ENCODE measurements at regions not wholly inside any gene's neighbourhood (a gene's known extent, or its start where the extent isn't known, plus 50 kb on each side); places are given as distances from the start of the nearest gene placed in this dataset.

DNA sequence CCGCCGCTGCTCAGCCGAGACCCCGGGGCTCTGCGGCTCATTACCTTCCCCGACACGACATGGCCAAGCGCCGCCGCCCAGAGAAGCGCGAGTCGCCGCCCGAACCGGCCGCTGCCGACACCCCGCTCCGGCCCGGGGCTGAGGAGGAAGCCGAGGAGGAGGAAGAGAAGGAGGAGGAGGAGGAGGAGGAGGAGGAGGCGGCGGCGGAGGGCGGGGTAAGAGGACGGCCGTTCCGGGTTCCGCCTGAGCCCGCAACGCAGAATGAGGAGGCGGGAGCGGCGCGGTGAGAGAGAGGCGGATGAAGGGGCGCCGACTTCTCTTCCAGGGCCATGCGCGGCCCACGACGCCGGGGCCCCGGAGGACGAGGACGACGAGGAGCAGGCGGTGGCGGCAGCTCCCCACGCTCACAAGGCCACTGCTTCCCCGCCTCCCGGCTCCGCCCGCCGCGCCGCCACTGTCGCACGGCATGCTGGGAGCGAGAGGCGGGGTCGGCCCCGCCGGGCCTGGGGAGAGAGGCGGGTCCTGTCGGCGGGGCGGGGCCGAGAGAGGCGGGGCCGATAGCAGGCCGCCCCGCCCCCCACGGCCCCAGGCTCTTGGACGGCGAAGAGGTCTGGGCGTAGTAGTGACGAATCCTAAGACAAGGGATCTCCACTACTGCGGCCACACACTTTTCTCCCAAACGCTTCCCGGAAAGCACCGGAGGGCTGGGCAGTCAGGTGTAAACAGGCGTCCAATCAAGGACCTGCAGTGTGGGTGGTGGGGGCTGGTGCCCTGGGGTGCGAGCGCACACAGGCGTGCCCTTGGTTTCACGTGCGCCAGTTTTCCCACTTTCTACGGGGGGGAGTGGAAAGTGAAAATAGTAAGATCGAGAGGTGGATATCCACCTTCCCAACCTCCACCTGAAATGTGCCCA, 67.9 kb upstream of the SPN start:
- TF ChIP-seq, protein P1, sequence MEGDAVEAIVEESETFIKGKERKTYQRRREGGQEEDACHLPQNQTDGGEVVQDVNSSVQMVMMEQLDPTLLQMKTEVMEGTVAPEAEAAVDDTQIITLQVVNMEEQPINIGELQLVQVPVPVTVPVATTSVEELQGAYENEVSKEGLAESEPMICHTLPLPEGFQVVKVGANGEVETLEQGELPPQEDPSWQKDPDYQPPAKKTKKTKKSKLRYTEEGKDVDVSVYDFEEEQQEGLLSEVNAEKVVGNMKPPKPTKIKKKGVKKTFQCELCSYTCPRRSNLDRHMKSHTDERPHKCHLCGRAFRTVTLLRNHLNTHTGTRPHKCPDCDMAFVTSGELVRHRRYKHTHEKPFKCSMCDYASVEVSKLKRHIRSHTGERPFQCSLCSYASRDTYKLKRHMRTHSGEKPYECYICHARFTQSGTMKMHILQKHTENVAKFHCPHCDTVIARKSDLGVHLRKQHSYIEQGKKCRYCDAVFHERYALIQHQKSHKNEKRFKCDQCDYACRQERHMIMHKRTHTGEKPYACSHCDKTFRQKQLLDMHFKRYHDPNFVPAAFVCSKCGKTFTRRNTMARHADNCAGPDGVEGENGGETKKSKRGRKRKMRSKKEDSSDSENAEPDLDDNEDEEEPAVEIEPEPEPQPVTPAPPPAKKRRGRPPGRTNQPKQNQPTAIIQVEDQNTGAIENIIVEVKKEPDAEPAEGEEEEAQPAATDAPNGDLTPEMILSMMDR (IDR thresholded peaks at IDR 0.05): peak in 1 of 4 experiments; percentile 15
- TF ChIP-seq POLR2A (IDR thresholded peaks at IDR 0.05) (peak; percentile 65), POLR2AphosphoS5 (IDR thresholded peaks at IDR 0.05) (peak; percentile 78)
